ENCODE measurements at regions not wholly inside any gene's neighbourhood (a gene's known extent, or its start where the extent isn't known, plus 50 kb on each side); places are given as distances from the start of the nearest gene placed in this dataset.

GRCh38 chr6:137363805-137364138, 130.4 kb downstream of the OLIG3 start (continued):
- TF ChIP-seq BCL3 (IDR thresholded peaks at IDR 0.05; ENCODE audit: borderline replicate concordance, insufficient read depth, low read depth, low read length, poor library complexity, severe bottlenecking) (no peak), POLR2AphosphoS2 (IDR thresholded peaks at IDR 0.05; ENCODE audit: low read depth, low read length) (no peak), PRDM15 (CRISPR knock-in tag; IDR thresholded peaks at IDR 0.05) (no peak), NFYB (IDR thresholded peaks at IDR 0.05; ENCODE audit: insufficient read depth, low read depth, low read length) (no peak), SMARCA5 (IDR thresholded peaks at IDR 0.05) (no peak), FOXK2 (IDR thresholded peaks at IDR 0.05) (no peak), ZNF592 (IDR thresholded peaks at IDR 0.05) (no peak), JUNB (IDR thresholded peaks at IDR 0.05) (peak; percentile 69), EED (IDR thresholded peaks at IDR 0.05; ENCODE audit: low read depth) (no peak), SIN3A (IDR thresholded peaks at IDR 0.05; ENCODE audit: low read depth, low read length) (no peak), POU2F2 (IDR thresholded peaks at IDR 0.05; ENCODE audit: borderline replicate concordance, low read depth, low read length) (no peak), RUNX3 (IDR thresholded peaks at IDR 0.05; ENCODE audit: low read length) (peak; percentile 90), CBFB (IDR thresholded peaks at IDR 0.05; ENCODE audit: low read depth) (no peak)

Data from GM12878 (cell line).